Urothelium cell line (cell line): ENCODE measurements at regions not wholly inside any gene's neighbourhood (a gene's known extent, or its start where the extent isn't known, plus 50 kb on each side); places are given as distances from the start of the nearest gene placed in this dataset.
"Not testable (repeated sequence)": the region's sequence is repeated elsewhere in the genome, so short reads cannot be mapped to it uniquely, and the experiment has no call there.

Experiments
- DNase-seq: peaks from one replicate; pipeline ENCODE4 v3.0.0; 2011; ENCODE audit warnings: low spot score, mixed read lengths
- FAIRE-seq: peaks from 2 replicates; lab custom pipeline; 2011; peaks lifted over from hg19 to GRCh38; lab: Jason Lieb, UNC

GRCh38 chr4:72797486-72797885 lies 228.5 kb upstream of the ADAMTS3 start:
- FAIRE-seq (no peak), DNase-seq (no peak)

- DNase-seq (no peak), FAIRE-seq (no peak)
Observed at GRCh38 chr4:72791054-72791453, 222.0 kb upstream of the ADAMTS3 start.

GRCh38 chr4:72786401-72786990 lies 217.5 kb upstream of the ADAMTS3 start:
- DNase-seq (no peak), FAIRE-seq (no peak)

- no peak for FAIRE-seq
- DNase-seq = no peak
Observed at GRCh38 chr4:72779241-72779640, 210.2 kb upstream of the ADAMTS3 start.

GRCh38 chr4:72777436-72777835 lies 208.4 kb upstream of the ADAMTS3 start:
- DNase-seq = no peak

GRCh38 chr4:72770708-72771107 lies 201.7 kb upstream of the ADAMTS3 start:
- no peak for FAIRE-seq
- no peak for DNase-seq

More at GRCh38 chr4:72777436-72777835, 208.4 kb upstream of the ADAMTS3 start:
- no peak for FAIRE-seq

- FAIRE-seq = peak; percentile 58
- peak; percentile 15 for DNase-seq
Observed at GRCh38 chr4:72768364-72768763, 199.3 kb upstream of the ADAMTS3 start.

GRCh38 chr4:72767618-72768302 lies 198.7 kb upstream of the ADAMTS3 start:
- DNase-seq = peak; percentile 70
- peak; percentile 63 for FAIRE-seq

- DNase-seq, FAIRE-seq: not testable (repeated sequence)
Observed at GRCh38 chr4:72765788-72766187, 196.8 kb upstream of the ADAMTS3 start.

GRCh38 chr4:72761368-72762038 lies 192.5 kb upstream of the ADAMTS3 start:
- FAIRE-seq = no peak
- no peak for DNase-seq

GRCh38 chr4:72753414-72753813 lies 184.4 kb upstream of the ADAMTS3 start:
- FAIRE-seq = not testable (repeated sequence)

GRCh38 chr4:72744103-72744725 lies 175.2 kb upstream of the ADAMTS3 start:
- FAIRE-seq = no peak
- peak; percentile 37 for DNase-seq

More at GRCh38 chr4:72753414-72753813, 184.4 kb upstream of the ADAMTS3 start:
- DNase-seq = not testable (repeated sequence)

GRCh38 chr4:72743078-72743477 lies 174.1 kb upstream of the ADAMTS3 start:
- FAIRE-seq (no peak), DNase-seq (no peak)

- DNase-seq (no peak), FAIRE-seq (no peak)
Observed at GRCh38 chr4:72715299-72715698, 146.3 kb upstream of the ADAMTS3 start.

- DNase-seq (no peak), FAIRE-seq (no peak)
Observed at GRCh38 chr4:72714482-72715279, 145.7 kb upstream of the ADAMTS3 start.

GRCh38 chr4:72712997-72713396 lies 144.0 kb upstream of the ADAMTS3 start:
- FAIRE-seq = no peak
- no peak for DNase-seq

GRCh38 chr4:72709475-72709874 lies 140.5 kb upstream of the ADAMTS3 start:
- DNase-seq (no peak), FAIRE-seq (no peak)

GRCh38 chr4:72706684-72707083 lies 137.7 kb upstream of the ADAMTS3 start:
- DNase-seq (no peak), FAIRE-seq (no peak)

- DNase-seq, FAIRE-seq: not testable (repeated sequence)
Observed at GRCh38 chr4:72704925-72705640, 136.1 kb upstream of the ADAMTS3 start.

GRCh38 chr4:72702948-72703347 lies 133.9 kb upstream of the ADAMTS3 start:
- no peak for DNase-seq
- FAIRE-seq = no peak
